ENCODE measurements at regions not wholly inside any gene's neighbourhood (a gene's known extent, or its start where the extent isn't known, plus 50 kb on each side); places are given as distances from the start of the nearest gene placed in this dataset.
"Not testable (repeated sequence)": the region's sequence is repeated elsewhere in the genome, so short reads cannot be mapped to it uniquely, and the experiment has no call there.

GRCh38 chr2:80968450-80968849 is 663.9 kb upstream of the LRRTM1 start:
- Histone ChIP-seq H3K9me3 (peaks cover 18 to 54% of the 10 kb centered on the region in 2 donors), H3K27me3 (no peaks in the 10 kb centered on the region), H3K4me1 (no peaks in the 10 kb centered on the region), H3K36me3 (no peaks in the 10 kb centered on the region), H3K27ac (no peak overlapping the region), H3K4me3 (no peak overlapping the region)
- intact Hi-C loops (cut with DNase I; ENCODE audit: low total_unique reads) = no loop called here
- DNase-seq (ENCODE audit: low spot score in 2 of 2) = no peak
- no peak for TF ChIP-seq CTCF (IDR thresholded peaks at IDR 0.05)
- no peak for TF ChIP-seq POLR2A (IDR thresholded peaks at IDR 0.05)
- TF ChIP-seq POLR2AphosphoS5 (IDR thresholded peaks at IDR 0.05) = no peak

- intact Hi-C loops (cut with DNase I; ENCODE audit: low total_unique reads) = no loop called here
- no peak for TF ChIP-seq POLR2A (IDR thresholded peaks at IDR 0.05)
- no peak for TF ChIP-seq POLR2AphosphoS5 (IDR thresholded peaks at IDR 0.05)
- no peak for TF ChIP-seq CTCF (IDR thresholded peaks at IDR 0.05)
Measured at GRCh38 chr2:80947601-80948130, 643.1 kb upstream of the LRRTM1 start.

GRCh38 chr2:80943487-80943886 is 638.9 kb upstream of the LRRTM1 start:
- TF ChIP-seq CTCF (IDR thresholded peaks at IDR 0.05) (no peak), POLR2AphosphoS5 (IDR thresholded peaks at IDR 0.05) (no peak)
- H3K27me3 ChIP-seq = no peaks in the 10 kb centered on the region
- H3K4me3 ChIP-seq = no peak overlapping the region
- no peak for DNase-seq (ENCODE audit: low spot score in 2 of 2)
- no peaks in the 10 kb centered on the region for H3K4me1 ChIP-seq
- intact Hi-C loops (cut with DNase I; ENCODE audit: low total_unique reads) = no loop called here
- no peak overlapping the region for H3K27ac ChIP-seq
- no peaks in the 10 kb centered on the region for H3K36me3 ChIP-seq
- H3K9me3 ChIP-seq = no peaks in the 10 kb centered on the region

More at GRCh38 chr2:80947601-80948130, 643.1 kb upstream of the LRRTM1 start:
- Histone ChIP-seq H3K27ac (no peak overlapping the region), H3K9me3 (no peaks in the 10 kb centered on the region), H3K4me1 (no peaks in the 10 kb centered on the region), H3K4me3 (no peak overlapping the region), H3K27me3 (no peaks in the 10 kb centered on the region), H3K36me3 (no peaks in the 10 kb centered on the region)
- DNase-seq (ENCODE audit: low spot score in 2 of 2) = no peak

GRCh38 chr2:80942766-80943165 is 638.2 kb upstream of the LRRTM1 start:
- H3K27ac ChIP-seq = no peak overlapping the region
- no peak overlapping the region for H3K4me3 ChIP-seq
- no peaks in the 10 kb centered on the region for H3K4me1 ChIP-seq
- no peak for DNase-seq (ENCODE audit: low spot score in 2 of 2)
- no peaks in the 10 kb centered on the region for H3K9me3 ChIP-seq
- H3K36me3 ChIP-seq = no peaks in the 10 kb centered on the region
- H3K27me3 ChIP-seq = no peaks in the 10 kb centered on the region
- no peak for TF ChIP-seq CTCF (IDR thresholded peaks at IDR 0.05)
- TF ChIP-seq POLR2AphosphoS5 (IDR thresholded peaks at IDR 0.05) = no peak
- intact Hi-C loops (cut with DNase I; ENCODE audit: low total_unique reads) = no loop called here

- no peak for TF ChIP-seq POLR2AphosphoS5 (IDR thresholded peaks at IDR 0.05)
- no peak for TF ChIP-seq CTCF (IDR thresholded peaks at IDR 0.05)
- TF ChIP-seq POLR2A (IDR thresholded peaks at IDR 0.05) = no peak
- no peaks in the 10 kb centered on the region for H3K4me1 ChIP-seq
- DNase-seq (ENCODE audit: low spot score in 2 of 2) = no peak
- H3K4me3 ChIP-seq = no peak overlapping the region
- intact Hi-C loops (cut with DNase I; ENCODE audit: low total_unique reads) = no loop called here
- peaks cover 0 to 9% of the 10 kb centered on the region in 2 donors for H3K9me3 ChIP-seq
- no peaks in the 10 kb centered on the region for H3K27me3 ChIP-seq
- H3K27ac ChIP-seq = no peak overlapping the region
- H3K36me3 ChIP-seq = no peaks in the 10 kb centered on the region
Measured at GRCh38 chr2:80938463-80938862, 633.9 kb upstream of the LRRTM1 start.

- intact Hi-C loops (cut with DNase I; ENCODE audit: low total_unique reads); H3K4me3 ChIP-seq; H3K27me3 ChIP-seq; H3K36me3 ChIP-seq; H3K4me1 ChIP-seq; H3K27ac ChIP-seq; DNase-seq (ENCODE audit: low spot score in 2 of 2): not testable (repeated sequence)
- peaks cover 9 to 32% of the 10 kb centered on the region in 2 donors for H3K9me3 ChIP-seq
Measured at GRCh38 chr2:80931820-80932219, 627.3 kb upstream of the LRRTM1 start.

All from breast epithelium (tissue), 4 donors.